KG1 (cell line): ENCODE measurements at regions not wholly inside any gene's neighbourhood (a gene's known extent, or its start where the extent isn't known, plus 50 kb on each side); places are given as distances from the start of the nearest gene placed in this dataset.
"Not testable (repeated sequence)": the region's sequence is repeated elsewhere in the genome, so short reads cannot be mapped to it uniquely, and the experiment has no call there.

ENCODE experiments used
- DNase-seq: peaks from one replicate; lab custom pipeline; 2025; lab: John Stamatoyannopoulos, UW

DNA sequence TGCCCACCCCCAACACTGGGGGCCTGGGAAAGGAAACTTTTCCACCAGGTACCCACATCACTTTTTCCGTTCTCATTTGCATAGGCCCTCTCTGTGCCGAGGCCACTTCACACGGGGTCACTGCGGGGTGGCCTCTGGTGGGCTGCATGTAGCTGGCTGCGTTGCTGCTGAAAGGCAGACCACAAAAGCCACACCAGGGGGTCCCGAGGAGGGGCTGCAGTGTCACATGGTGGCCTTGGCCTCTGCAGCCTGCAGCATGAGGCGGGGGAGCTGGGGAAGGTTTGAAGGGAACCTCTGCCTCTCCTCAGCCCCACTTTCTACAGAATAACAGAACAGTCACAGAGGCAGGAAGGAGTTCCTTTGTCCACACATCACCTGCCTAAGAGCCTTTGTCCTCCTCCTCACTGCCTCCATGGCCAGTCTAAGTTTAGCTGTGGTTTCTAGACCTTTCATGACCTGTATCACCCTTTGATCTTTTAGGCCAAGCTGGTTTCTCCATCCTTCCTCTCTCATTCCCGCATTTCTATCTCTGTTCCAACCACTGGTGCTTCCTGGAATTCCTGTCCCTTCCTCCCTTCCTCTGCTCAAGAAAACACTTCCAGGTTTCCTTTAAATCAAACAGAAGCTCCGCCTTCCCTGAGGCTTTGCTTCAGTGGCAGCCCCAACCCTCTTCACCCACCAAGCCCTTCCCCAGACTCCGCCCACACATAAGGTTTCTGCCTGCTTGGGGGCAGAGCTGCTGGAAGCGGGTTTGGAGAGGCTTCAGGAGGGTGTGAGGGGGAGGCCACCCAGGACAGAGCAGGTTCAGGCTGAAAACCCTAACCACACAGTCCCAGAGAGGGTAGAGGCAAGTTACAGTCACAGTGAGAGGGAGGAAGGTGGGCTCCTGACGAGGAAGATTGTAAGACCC, 150.7 kb upstream of the TLE3 start:
- no peak for DNase-seq

DNA sequence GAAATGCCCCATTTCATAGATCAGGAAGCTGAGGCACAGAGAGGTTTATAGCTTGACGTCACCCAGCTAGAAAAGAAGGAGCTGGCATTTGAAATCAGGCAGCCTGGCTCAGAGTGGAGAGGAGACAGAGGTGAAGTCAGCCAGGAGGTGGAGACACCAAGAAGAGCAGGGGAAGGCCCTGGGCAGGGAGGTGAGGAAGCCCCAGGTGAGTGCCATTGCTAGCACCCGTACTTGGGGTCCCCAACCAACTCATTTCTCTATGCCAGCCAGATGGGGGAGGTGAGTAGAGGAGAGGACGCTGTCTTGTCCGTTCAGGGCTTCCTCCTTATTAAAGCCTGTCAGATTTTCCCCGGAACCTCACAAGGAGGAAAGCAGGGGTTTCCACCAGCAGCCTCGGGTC, 149.6 kb upstream of the TLE3 start:
- DNase-seq: no peak

DNA sequence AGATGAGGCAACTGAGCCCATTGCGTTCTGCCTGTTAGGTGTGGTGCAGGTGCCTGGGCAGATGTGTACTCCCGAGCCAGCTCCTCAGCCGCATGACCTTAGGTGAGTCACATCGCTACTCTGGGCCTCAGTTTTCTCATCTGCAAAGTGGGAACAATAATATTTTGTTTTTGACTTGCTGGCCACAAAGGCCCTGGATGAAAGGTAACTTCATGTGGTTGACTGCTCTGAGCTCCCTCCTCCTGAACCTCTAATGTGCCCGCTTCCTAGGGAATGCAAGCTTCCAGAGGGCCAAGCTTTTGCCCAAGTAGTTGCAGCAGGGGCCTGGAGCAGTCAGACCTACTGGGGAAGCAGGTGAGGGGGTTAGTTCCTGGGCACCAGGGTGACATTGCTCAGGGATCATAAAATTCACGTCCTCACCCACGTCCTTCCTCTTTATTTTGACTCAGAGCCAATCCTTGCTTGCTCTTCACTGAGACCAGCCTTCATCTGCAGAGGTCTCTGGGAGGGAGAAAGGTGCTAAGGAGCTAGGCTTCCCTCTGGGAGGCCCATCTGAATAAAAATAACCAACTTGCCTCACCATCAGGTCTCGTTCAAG, 149.0 kb upstream of the TLE3 start:
- DNase-seq: no peak

DNA sequence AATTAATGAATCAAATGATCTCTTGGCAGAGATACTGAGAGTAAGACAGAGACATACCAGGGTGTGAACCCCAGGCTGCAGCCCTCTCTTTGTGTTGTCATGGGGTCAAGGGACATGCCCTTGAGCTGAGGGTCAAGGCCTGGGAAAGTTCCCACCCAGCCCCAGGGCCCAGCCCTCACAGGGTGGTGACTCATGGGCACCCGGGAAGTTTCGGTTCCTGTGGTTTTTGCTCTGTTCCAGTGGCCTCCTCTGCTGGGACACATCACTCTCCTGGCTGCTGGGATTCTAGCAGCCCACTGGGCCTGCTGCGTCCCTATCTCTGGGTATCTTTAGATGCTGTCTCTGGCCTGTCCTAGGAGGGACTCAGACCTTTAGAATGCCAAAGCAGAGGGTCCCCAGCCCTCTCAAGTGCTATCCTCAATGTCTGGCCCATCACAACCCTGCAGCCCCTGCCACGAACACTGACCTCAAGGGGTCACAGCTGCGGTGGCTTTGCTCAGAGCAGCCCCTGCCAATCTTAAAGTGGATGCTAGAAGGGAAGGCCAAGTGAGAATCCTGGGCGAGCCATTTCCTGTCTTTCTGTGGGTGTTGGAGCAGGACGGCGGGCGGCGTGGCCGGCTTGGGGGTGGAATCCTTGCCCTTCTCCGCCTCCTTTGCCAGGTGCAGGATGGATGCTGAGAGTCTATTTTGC, 148.4 kb upstream of the TLE3 start:
- no peak for DNase-seq

DNA sequence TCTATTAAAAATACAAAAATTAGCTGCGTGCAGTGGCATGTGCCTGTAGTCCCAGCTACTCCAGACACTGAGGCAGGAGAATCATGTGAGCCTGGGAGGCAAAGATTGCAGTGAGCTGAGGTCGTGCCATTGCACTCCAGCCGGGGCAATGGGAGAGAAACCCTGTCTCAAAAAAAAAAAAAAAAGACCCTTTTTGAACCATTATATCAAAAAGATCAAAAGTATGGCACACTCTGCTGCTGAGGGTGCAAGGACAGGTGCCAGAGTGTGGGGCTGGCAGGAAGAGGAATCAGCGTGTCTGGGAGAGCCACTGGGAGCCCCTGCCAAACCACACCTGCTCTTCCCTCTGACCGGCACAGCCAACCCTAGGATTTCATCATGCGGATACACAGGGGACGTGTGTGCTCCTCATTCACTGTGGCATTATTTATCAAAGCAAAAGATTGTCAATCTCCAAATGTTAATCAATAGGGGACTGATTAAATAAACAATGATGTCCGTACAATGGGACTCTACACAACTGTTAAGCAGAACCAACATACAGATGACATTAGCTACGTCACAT, 147.3 kb upstream of the TLE3 start:
- no peak for DNase-seq

DNA sequence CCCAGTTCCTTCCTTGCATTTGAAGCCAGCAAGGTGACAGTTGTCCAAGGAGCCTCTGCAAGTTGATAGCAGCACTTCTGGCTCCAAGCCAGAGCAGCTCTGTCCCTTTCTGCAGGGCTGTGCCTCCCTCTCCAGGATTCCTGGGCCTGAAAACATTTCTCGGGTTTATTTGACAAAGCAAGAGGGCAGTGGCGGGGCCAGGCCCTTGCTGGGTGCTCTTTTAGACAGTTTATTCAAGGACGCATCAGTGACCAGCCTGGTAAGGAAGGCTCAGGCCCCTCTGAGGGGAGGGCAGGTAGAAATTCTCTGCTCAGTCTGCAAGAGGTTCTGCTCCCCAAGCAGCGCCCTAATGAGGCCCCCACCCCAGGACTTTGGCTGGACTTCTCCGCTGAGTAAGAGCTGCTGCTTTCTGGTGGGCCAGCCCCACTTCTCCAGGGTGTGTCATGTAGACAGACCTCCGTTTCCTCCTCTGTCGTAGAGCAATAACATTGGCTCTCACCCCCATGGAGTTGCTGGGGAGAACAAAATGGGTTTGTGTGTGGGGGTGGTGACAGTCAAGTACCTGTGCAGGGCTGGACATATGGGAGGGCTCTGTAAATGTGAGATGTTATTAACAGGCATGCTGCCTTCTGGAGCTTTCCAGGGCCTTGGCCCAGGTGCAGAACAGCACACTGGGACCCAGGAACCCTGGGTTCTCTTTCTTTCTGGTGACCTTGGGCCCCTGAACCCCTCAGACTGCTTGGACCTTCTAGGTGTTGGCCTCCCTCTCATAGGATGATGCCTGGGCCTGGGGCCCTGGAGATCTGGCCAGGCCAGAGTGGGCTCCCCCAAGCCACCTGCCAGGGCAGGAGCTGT, 146.2 kb upstream of the TLE3 start:
- DNase-seq: no peak

DNA sequence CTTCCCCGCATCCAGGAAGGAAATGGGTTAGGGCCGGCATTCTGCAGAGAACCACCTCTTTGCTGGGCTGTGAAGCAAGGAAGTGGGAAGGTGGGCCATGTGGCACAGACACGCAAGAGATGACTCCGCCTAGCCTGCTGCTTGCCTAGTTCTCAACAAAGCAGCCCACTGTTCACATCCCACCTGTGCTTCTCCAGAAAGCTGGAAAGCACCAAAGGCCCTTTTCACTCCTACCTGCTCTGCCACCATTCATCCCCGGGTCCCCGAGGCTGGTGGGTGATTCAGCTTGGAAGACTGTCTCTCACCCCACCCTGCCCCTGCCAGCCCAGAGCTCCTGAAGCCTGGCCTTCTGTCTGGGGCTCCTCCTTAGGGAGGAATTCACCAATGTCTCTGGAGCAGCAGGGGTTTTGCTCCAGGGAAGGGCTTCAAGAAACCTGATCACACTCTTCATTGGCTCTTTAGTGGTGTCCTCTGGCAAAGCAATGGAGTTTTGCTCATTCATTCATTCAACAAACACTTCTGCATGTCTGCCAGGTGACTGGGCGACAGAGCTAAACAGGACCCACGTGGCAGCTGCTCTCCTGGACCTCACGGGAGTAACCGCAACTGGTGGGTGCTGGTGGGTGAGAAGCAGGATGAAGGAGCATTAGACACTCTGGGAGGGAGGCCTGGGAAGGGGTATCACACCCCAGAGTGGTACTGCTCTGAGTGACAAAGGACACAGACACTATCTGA, 145.4 kb upstream of the TLE3 start:
- no peak for DNase-seq

DNA sequence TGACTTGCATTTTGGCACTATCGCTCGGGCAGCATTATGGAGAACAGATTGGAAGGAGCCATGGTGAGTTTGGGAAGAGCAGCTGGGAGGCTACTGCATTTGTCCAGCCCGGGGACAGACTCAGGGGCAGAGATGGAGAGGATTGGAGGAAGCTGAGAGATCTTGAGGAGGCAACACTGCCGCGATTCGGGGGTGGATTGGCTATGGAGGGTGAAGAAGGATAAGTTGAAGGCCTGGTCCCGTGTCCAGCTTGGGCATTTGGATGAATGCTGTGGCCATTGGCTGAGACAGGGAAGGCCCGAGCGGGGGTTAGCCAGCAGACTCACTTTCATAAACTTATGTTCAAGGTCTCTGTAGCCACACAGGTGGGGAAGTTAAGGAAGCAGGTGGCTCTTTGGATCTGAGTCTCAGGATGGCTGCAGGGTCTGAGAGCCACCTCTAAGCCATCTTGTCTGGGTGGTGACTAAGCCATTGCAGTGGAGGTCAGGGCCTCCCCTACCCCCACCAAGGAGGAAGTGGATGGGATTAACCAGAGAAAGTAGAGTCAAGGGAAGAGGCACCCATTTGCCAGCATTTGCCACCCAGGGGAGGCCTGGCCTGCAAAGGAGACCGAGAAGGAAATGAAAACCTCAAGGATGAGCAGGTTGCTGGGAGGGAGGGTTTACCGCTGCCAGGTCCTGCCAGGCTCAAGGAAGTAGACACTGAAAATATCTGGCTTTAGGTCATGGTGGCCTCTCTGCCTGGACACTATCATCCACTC, 144.0 kb upstream of the TLE3 start:
- no peak for DNase-seq

DNA sequence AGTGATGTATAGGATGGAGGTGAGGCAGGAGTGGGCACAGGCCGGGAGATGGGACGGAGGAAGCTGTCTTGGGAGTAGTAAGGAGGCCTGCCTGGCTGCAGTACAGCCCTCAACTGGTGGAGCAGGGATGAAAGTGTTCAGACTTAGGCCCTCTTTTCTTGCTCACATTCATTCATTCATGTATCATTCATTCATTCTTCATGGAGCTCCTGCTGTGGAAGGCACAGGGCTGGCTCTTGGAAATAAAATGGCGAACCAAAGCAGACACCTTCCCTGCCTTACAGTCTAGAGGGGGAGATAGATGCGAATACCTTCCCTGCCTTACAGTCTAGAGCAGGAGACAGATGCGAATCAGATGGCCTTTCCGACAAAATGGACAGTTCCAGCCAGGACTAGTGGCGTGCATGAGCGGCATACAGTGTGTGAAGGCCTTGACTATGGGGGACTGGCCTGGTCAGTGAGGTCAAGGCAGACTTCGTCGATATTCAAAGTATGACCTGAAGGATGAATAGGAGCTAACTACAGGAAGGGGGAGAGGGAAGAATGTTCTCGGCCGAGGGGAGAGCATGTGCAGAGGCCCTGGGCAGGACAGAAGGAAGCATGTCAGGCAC, 143.2 kb upstream of the TLE3 start:
- no peak for DNase-seq

DNA sequence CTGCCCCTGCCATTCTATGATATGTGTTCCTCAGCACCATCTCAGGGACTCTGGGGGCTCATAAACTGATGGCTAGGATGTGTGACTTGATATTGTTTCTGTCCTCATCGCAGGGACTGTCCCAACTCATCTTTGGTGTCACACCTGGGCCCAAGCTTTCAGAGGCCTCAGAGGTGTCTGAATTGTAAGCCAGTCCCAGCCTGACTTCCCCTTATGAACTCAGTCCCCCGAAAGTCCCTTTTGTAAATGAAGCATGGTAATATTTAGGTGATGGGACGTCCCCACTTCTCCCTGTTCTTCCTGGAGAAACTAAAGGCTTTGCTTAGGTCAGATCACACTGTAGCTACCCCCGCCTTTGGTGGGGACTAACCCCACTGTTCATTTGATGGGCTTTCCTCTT, 142.4 kb upstream of the TLE3 start:
- no peak for DNase-seq

DNA sequence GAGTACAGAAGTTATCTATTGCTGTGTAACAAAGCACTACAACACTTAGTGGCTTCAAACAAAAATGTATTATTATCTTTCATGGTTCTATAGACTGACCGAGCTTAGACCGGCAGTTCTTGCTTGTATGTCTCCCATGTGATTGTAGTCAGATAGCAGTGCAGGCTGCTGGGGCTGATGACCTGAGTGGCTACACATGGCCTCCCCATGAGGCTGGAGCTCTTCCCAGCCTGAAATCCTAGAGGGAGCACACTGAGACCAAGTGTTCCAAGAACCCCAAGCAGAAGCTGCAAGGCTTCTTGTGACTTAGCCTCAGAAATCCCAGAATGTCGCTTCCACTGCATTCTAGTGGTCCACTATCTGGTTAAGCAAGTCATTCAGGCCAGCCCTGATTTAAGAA, 141.2 kb upstream of the TLE3 start:
- DNase-seq: no peak

DNA sequence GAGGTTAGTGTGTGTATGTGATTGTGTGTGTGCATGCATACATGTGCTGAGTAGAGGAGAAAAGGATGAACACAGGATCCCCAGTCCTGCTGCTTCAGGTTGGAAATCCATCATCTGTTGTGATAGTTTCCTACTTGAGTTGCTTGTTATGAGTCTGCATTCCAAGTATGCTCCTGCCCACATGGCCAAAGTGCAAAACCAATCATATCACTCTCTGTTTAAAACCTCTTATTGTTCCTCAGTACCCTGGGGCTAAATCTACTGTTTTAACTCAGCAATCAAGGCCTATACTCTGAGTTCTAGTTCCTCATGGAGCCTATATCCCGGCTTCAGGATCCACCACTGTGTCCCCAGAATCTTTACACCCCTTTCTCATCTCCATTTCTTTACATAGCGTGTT, 139.9 kb upstream of the TLE3 start:
- DNase-seq: no peak

DNA sequence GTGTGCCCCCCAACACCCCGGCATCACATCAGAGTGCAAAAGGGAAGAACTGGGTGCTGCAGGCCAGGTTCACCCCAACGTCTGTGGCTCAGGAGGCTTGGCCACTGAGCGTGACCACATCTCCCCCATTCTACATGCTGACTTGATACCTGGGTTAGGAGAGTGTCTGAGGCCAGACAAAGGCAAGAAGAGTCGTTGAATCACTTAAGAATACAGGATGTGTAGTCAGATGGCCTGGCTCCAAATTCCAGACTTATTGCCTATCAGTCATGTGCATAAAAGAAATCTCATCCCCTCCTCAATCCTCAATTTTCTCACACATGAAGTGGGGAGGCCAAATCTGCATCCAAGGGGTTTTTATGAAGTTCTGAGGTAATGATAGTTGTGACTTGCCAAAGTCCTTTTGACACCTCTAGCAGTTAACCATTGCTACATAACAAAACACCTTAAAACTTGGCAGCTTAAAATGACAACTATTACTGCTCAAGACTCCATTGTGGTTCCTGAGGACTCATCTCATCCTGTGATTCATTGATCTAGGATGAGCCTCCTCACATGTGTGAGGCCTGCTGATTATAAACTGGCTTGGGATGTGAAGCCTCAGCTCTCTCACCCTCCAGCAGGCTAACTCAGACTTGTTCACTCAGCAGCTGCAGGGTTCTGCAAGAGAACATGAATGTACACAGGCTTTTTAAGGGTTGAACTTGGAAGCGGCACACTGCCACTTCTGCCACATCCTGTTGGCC, 138.8 kb upstream of the TLE3 start:
- DNase-seq: no peak

DNA sequence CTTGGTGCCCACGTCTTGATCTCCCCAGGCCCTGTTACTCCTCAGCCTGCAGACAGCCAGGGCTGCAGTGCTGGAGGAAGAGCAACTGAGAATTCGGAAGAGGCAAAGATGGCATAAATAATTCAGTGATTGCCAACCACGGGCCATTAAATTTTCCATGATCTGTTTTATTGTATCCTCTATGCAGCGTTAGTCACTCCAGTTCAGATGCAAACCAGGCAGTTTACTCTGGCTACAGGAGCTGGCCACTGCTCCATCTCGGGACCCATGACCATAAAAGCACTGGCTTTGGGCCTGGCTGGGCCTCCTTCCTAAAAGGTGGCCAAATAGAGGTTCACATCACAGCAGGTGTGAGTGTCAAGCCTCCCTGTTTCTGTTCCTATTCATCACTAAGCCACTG, 137.6 kb upstream of the TLE3 start:
- DNase-seq: no peak

DNA sequence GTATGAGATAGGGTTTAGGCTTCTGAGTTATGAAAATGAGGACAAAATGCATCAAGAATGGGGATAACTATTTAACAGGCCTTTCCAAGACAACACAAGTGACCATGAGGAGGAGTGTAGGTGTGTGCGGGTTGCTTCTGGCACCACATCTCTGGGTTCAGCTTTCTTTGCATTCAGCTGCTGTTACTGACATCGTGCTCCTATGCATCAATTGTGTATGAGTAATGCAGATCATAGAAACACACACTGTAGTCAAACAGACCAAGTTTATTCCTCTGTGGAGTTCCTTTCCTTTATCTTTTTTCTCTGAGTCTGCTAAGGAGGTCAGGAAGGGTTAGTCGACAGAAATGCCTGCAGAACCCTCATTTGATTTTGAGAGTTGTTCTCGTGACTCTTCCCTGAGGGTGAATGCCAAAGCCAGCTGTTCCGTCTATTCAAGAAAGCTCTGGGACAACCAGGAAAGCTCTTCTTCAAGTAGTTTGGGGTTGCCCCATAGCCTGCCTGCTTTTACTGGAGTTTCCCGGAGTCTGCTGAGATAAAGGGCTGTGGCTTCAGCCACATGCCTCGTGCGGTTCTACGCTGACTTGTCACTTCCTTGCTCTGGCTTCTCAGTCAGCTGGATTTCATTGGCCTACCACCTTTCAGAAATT, 136.7 kb upstream of the TLE3 start:
- no peak for DNase-seq

DNA sequence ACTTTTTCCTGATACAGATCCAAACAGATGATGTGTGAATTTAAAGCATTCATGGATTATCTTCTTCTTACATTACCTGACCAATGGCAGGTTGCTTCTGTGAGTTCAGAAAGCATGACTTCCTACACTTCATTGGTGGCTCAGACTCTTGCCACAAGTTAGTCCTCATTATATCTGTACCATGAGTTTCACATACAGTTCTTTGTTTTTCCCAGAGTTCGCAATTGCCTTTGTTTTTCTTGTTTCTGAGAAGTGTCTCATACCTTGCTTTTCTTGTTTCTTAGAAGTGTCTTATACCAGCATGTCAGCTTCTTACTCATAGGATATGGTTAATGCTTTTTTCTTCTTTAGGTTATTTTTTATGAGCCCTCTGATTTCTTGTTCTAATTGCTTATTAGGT, 133.8 kb upstream of the TLE3 start:
- DNase-seq: no peak

DNA sequence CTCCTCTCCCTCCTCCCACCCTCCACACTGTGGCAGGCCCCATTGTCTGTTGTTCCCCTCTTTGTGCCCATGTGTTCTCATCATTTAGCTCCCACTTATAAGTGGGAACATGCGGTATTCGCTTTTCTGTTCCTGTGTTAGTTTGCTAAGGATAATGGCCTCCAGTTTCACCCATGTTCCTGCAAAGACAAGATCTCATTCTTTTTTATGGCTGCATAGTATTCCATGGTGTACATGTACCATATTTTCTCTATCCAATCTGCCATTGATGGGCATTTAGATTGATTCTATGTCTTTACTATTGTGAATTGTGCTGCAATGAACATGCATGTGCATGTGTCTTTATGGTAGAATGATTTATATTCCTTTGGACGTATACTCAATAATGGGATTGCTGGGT, 130.2 kb upstream of the TLE3 start:
- not testable (repeated sequence) for DNase-seq

DNA sequence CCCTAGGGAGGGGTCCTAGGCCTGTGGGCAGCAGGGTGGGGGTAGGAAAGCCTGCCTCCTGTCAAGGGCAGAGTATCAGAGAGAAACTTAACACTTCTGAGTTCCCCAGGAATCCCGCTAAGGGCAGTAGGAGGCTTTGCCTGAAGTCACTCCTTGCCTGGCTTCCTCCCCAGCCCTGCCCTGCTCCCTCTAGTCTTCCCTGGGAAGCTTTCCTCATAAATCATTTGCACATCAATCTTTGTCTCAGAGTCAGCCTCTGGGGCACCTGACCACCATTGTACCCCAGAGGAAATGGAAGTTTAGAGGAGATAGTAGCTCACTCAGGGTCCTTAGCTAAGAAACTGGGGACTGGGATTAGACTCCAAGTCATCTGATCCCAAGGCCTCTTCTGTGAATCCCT, 129.4 kb upstream of the TLE3 start:
- DNase-seq: no peak
